LNCAP (cell line): ENCODE measurements at regions not wholly inside any gene's neighbourhood (a gene's known extent, or its start where the extent isn't known, plus 50 kb on each side); places are given as distances from the start of the nearest gene placed in this dataset.

Experiments used
- CTCF ChIP-seq: fragments of 450-650 bp; IDR thresholded peaks from 2 replicates; pipeline ENCODE4 v1.5.1; 2017; ENCODE audit warnings: mild to moderate bottlenecking

- no peak for TF ChIP-seq CTCF
These were observed 322.3 kb upstream of the ISL1 start for GRCh38 chr5:51060953-51061352.

GRCh38 chr5:51072937-51073336 is 310.3 kb upstream of the ISL1 start:
- no peak for TF ChIP-seq CTCF

GRCh38 chr5:51082741-51083140 is 300.5 kb upstream of the ISL1 start:
- no peak for TF ChIP-seq CTCF

GRCh38 chr5:51091816-51092215 is 291.4 kb upstream of the ISL1 start:
- TF ChIP-seq CTCF = no peak

GRCh38 chr5:51095486-51095885 is 287.8 kb upstream of the ISL1 start:
- no peak for TF ChIP-seq CTCF

GRCh38 chr5:51096859-51097258 is 286.4 kb upstream of the ISL1 start:
- TF ChIP-seq CTCF = no peak

- TF ChIP-seq CTCF = no peak
These were observed 283.9 kb upstream of the ISL1 start for GRCh38 chr5:51099173-51099853.

- no peak for TF ChIP-seq CTCF
These were observed 278.7 kb upstream of the ISL1 start for GRCh38 chr5:51104556-51104955.
